ENCODE measurements at regions not wholly inside any gene's neighbourhood (a gene's known extent, or its start where the extent isn't known, plus 50 kb on each side); places are given as distances from the start of the nearest gene placed in this dataset.

- no peak overlapping the region for H3K4me3 ChIP-seq (ENCODE audit: low read depth, low read length)
- peak; percentile 78 for DNase-seq (ENCODE audit: low read depth)
These were observed 414.2 kb downstream of the PDCD6IP start for GRCh38 chr3:34212656-34213055.

GRCh38 chr3:34213478-34213877, 415.0 kb downstream of the PDCD6IP start:
- no peak for DNase-seq (ENCODE audit: low read depth)
- H3K4me3 ChIP-seq (ENCODE audit: low read depth, low read length): no peak overlapping the region

- no peak for DNase-seq (ENCODE audit: low read depth)
- no peak overlapping the region for H3K4me3 ChIP-seq (ENCODE audit: low read depth, low read length)
These were observed 418.4 kb downstream of the PDCD6IP start for GRCh38 chr3:34216711-34217335.

- DNase-seq (ENCODE audit: low read depth): no peak
- H3K4me3 ChIP-seq (ENCODE audit: low read depth, low read length): no peak overlapping the region
These were observed 420.4 kb downstream of the PDCD6IP start for GRCh38 chr3:34218706-34219385.

- DNase-seq (ENCODE audit: low read depth): no peak
- H3K4me3 ChIP-seq (ENCODE audit: low read depth, low read length): no peak overlapping the region
These were observed 421.1 kb downstream of the PDCD6IP start for GRCh38 chr3:34219556-34219955.

GRCh38 chr3:34225821-34226366, 427.5 kb downstream of the PDCD6IP start:
- DNase-seq (ENCODE audit: low read depth): no peak
- H3K4me3 ChIP-seq (ENCODE audit: low read depth, low read length): no peak overlapping the region

GRCh38 chr3:34229876-34230275, 431.4 kb downstream of the PDCD6IP start:
- no peak overlapping the region for H3K4me3 ChIP-seq (ENCODE audit: low read depth, low read length)
- DNase-seq (ENCODE audit: low read depth): no peak

GRCh38 chr3:34235096-34235495, 436.7 kb downstream of the PDCD6IP start:
- no peak overlapping the region for H3K4me3 ChIP-seq (ENCODE audit: low read depth, low read length)
- DNase-seq (ENCODE audit: low read depth): no peak

GRCh38 chr3:34237946-34238345, 439.5 kb downstream of the PDCD6IP start:
- peak; percentile 54 for DNase-seq (ENCODE audit: low read depth)
- H3K4me3 ChIP-seq (ENCODE audit: low read depth, low read length): no peak overlapping the region

- no peak overlapping the region for H3K4me3 ChIP-seq (ENCODE audit: low read depth, low read length)
- DNase-seq (ENCODE audit: low read depth): no peak
These were observed 440.0 kb downstream of the PDCD6IP start for GRCh38 chr3:34238407-34238806.

- no peak for DNase-seq (ENCODE audit: low read depth)
- no peak overlapping the region for H3K4me3 ChIP-seq (ENCODE audit: low read depth, low read length)
These were observed 440.9 kb downstream of the PDCD6IP start for GRCh38 chr3:34239287-34239686.

GRCh38 chr3:34239875-34240274, 441.4 kb downstream of the PDCD6IP start:
- no peak for DNase-seq (ENCODE audit: low read depth)
- no peak overlapping the region for H3K4me3 ChIP-seq (ENCODE audit: low read depth, low read length)

GRCh38 chr3:34247401-34247800, 449.0 kb downstream of the PDCD6IP start:
- no peak for DNase-seq (ENCODE audit: low read depth)

GRCh38 chr3:34248352-34248751, 449.9 kb downstream of the PDCD6IP start:
- no peak for DNase-seq (ENCODE audit: low read depth)
- H3K4me3 ChIP-seq (ENCODE audit: low read depth, low read length): no peak overlapping the region

More at GRCh38 chr3:34247401-34247800, 449.0 kb downstream of the PDCD6IP start:
- H3K4me3 ChIP-seq (ENCODE audit: low read depth, low read length): no peak overlapping the region

- DNase-seq (ENCODE audit: low read depth): no peak
- no peak overlapping the region for H3K4me3 ChIP-seq (ENCODE audit: low read depth, low read length)
These were observed 455.9 kb downstream of the PDCD6IP start for GRCh38 chr3:34254285-34254684.

GRCh38 chr3:34256021-34256420, 457.6 kb downstream of the PDCD6IP start:
- no peak overlapping the region for H3K4me3 ChIP-seq (ENCODE audit: low read depth, low read length)
- DNase-seq (ENCODE audit: low read depth): no peak

GRCh38 chr3:34256791-34257190, 458.4 kb downstream of the PDCD6IP start:
- DNase-seq (ENCODE audit: low read depth): no peak
- no peak overlapping the region for H3K4me3 ChIP-seq (ENCODE audit: low read depth, low read length)

GRCh38 chr3:34258271-34258998, 460.0 kb downstream of the PDCD6IP start:
- DNase-seq (ENCODE audit: low read depth): no peak
- no peak overlapping the region for H3K4me3 ChIP-seq (ENCODE audit: low read depth, low read length)

- no peak for DNase-seq (ENCODE audit: low read depth)
- H3K4me3 ChIP-seq (ENCODE audit: low read depth, low read length): no peak overlapping the region
These were observed 462.0 kb downstream of the PDCD6IP start for GRCh38 chr3:34260271-34261000.

- DNase-seq (ENCODE audit: low read depth): no peak
- no peak overlapping the region for H3K4me3 ChIP-seq (ENCODE audit: low read depth, low read length)
These were observed 462.6 kb downstream of the PDCD6IP start for GRCh38 chr3:34261001-34261385.

Measured in skeletal muscle cell (primary cell).